GM18867 (cell line): ENCODE measurements at regions not wholly inside any gene's neighbourhood (a gene's known extent, or its start where the extent isn't known, plus 50 kb on each side); places are given as distances from the start of the nearest gene placed in this dataset.

Experiments
- ATAC-seq: cut with Tn5 transposase; IDR thresholded peaks from one replicate; pipeline ENCODE4 v1.9.1; 2021; ENCODE audit warnings: mild to moderate bottlenecking, moderate library complexity; ENCODE audit not compliant: unreplicated experiment

DNA sequence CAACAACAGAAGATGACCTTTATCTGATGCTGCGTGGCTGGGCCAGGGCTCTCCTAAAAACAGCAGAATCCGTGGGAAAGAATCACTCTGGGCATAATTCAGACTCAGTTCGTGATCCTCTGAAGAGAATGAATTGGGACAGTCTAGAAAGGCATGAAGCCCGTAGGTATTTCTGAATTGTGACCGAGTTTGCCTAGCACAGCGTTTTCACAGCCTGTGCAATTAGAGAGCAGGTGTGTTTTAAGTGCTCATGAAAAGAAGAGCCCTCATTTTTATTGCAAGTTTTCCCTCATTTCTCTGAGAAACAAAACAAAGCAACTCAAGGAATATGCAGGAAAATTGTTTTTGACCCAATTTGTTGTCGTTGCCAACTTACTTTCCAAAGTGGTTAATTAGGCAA lies 366.2 kb downstream of the WDR11 start:
- no peak for ATAC-seq

DNA sequence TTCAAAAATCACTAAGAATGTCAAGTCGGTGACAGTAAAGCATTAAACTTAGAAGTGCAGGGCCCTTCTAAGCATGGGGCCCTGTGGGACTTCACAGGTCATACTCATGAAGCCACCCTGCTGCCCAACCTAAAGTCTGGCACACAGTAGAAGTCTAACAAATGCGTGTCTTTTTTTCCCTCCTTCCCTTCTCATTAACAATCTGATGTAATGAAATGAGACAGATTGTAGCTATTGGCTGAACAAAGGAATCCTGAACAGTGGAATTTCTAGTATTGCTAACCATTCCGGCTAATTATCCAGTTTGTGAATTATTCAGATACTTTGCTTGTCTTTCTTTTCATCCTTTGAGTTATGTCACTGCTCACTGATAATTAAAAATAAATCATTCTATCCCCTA lies 369.9 kb downstream of the WDR11 start:
- ATAC-seq = no peak

DNA sequence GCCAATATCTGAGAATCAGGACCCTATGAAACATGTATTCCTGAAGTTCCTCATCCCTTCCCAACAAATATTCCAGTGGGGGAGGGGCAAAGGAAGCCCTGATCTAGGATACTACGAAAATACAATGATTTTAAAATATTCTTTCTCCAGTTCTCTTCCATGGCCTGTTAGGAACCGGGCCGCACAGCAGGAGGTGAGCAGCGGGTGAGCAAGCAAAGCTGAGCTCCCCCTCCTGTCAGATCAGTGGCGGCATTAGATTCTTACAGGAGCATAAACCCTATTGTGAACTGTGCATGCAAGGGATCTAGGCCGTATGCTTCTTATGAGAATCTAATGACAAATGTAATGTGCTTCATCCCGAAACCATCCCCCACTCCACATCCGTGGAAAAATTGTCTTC lies 370.8 kb downstream of the WDR11 start:
- ATAC-seq = no peak

DNA sequence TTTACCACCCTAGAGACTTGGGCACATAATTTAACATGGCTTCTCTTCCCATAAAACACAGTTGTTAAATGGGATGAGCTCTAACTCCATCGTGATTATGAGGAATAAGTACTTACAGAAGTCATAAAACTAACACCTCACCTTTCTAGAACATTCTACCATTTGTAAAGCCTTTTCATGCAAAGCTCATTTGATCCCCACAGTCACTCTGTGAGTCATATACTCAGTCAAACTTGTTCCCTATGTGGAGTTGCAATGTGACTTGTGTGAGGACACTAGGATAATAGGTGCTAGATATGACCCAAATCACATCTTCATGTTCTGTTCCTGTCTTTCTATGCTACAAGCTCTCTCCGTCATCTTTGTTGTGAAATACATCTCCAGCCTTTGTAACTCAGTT lies 371.7 kb downstream of the WDR11 start:
- no peak for ATAC-seq

GRCh38 chr10:121231079-121231478 lies 367.2 kb downstream of the FGFR2 start:
- no peak for ATAC-seq

DNA sequence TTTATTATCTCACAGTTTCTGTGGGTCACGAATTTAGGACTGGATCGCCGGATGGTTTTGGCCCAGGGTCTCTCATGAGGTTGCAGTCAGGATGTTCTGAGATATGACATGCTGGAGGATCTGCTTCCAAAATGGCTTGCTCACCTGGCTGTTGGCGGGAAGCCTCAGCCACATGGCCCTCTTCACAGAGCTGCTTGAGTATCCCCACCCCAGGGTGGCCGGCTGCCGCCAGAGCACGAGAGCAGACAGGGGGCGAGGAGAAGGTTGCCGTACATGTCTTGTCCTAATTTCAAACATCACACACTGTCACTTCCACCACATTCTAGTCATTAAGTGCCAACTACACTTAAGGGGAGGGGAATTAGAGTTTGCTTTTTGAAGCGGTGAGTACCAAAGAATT lies 365.8 kb downstream of the FGFR2 start:
- ATAC-seq = no peak

GRCh38 chr10:121235692-121236091 lies 362.6 kb downstream of the FGFR2 start:
- ATAC-seq = no peak

GRCh38 chr10:121236621-121237020 lies 361.6 kb downstream of the FGFR2 start:
- ATAC-seq = no peak

DNA sequence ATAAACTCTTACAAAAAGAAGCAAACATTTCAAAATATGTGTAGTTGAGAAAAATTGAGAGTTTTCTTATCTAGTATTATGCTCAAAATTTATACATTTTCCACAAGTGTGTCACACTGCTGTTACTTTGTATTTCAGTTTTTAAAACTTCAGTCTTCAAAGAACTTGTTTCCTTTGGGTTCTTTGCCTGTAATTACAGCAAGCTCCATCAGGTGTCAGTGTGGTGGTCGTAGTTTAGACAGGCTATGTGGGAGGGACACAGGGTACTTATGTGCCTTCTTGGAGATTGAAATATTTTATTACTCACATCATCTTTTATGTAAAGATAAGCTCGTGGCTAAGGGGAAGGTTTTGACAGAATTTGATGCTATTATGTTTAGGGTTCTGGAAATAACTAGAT lies 360.5 kb downstream of the FGFR2 start:
- ATAC-seq = no peak

- ATAC-seq = no peak
Observed at GRCh38 chr10:121240011-121240410, 358.2 kb downstream of the FGFR2 start.

DNA sequence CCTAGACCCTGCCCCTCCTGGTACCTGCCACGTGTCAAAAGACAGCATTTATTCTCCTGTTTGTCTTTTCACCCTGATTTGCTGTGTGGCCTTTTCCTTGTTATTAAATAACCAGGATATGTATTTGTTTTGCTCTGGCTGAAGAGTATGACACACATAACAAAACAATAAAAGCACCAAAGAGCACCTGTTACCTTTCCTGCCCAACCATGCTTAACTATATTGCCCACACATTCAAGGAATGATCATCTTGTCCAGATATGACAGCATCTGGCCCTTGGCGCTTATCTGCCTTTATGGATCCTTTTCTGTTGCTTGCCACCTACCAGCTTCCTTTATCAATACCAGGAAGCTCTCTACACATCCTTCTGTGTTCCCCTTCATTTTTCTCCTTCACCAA lies 357.7 kb downstream of the FGFR2 start:
- no peak for ATAC-seq

- ATAC-seq = no peak
Observed at GRCh38 chr10:121241337-121241736, 356.9 kb downstream of the FGFR2 start.

DNA sequence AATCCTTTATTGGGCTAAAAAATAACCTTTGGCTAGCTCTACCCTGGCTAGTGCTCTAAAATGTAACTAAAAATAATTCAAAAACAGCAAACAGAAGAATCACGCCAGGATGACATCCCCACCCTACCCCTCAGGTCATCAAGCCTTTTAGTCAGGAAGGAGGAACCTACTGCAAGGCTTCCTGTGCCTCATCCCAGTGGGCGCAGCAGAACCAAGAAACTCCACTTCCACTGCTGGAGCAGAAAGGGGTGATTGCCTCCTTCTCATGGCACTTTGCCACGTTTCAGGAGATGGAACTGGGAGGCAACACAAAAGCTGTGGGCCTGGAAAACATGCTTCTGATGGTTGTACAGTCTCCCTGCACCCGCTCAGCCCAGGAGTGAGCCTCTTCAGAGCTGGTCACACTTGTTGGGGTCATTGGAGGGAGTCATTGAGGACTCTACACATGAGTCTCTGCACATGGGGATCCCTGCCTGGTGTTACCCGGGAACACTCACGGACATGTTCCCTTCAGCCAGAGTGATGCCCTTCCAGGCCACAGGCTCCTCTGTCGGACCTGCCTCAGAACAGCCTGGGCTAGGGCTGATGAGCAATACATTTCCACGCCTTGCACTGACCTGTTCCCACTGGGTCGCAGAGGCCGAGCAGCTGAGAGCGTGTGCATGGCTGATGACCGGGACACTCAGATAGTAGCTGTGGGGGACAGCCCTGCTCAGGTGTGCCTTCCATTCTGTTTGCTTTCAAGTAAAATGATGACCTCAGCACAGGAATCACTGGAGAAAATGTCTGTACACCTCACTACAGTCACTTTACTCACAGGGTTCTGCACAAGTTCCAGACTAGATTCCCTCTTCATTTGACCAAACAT lies 355.3 kb downstream of the FGFR2 start:
- no peak for ATAC-seq

GRCh38 chr10:121243609-121244241 lies 354.5 kb downstream of the FGFR2 start:
- ATAC-seq = no peak

GRCh38 chr10:121244818-121245217 lies 353.4 kb downstream of the FGFR2 start:
- no peak for ATAC-seq

- ATAC-seq = no peak
Observed at GRCh38 chr10:121245754-121246153, 352.5 kb downstream of the FGFR2 start.

- no peak for ATAC-seq
Observed at GRCh38 chr10:121248266-121248665, 350.0 kb downstream of the FGFR2 start.

- ATAC-seq = no peak
Observed at GRCh38 chr10:121250995-121251764, 347.1 kb downstream of the FGFR2 start.

DNA sequence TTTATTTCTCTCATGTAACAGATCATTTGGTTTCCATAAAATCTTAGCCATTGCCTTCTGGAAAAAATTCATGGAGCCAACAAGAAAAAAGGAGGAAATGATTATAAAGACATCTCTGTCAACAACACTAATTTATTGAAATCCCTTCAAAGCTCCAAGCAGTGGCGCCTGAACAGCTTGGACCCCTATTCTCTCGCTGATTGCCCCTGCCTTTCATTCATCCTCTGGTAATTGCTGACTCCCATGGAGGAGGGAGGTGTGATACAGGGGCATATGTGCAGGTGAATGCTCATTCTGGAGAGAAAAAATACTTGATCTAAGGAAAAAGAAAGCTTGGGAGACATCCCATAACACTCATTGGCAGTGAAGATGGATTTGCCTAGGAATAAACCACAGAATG lies 345.5 kb downstream of the FGFR2 start:
- no peak for ATAC-seq

DNA sequence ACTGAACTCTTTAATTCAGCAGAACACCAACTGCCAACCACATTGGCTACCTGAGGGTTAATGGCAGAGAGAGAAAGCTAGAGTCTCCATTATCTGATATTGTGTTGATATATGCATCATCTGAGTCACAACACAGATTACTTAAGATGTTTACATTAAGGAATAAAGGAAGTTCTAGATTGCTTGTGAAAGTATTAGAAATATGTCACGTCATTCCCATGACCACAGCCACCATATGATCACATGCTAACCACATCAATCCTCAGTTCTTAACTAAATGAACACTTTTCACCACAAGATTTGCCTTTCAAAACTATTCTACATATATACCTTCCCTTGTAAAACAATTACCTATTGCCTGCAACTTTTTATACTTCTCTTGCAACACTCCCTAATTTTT lies 337.9 kb downstream of the FGFR2 start:
- ATAC-seq = no peak

DNA sequence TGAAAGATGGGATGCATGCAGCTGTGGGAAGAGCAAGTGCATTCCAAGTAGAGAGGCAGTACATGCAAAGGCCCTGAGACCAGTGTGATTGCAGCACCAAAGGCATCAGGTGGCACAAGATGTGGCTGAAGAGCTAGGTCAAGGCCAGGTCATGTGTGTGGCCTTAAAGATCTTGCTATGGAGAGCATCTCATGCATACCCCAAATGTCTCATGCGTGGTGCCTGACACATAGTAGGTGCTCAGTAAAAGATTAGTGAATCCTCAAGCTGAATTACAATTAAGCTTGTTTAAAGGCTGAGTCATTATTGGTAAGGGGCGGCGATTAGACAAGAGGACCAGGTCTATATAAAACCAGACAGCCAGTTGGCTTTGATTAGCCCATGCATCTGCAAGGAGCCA lies 336.6 kb downstream of the FGFR2 start:
- ATAC-seq = no peak
